Activated naive CD4-positive, alpha-beta T cell treated with anti-CD3 and anti-CD28 coated beads for 36 hours (primary cell): ENCODE measurements at regions not wholly inside any gene's neighbourhood (a gene's known extent, or its start where the extent isn't known, plus 50 kb on each side); places are given as distances from the start of the nearest gene placed in this dataset.

Experiments
- CTCF ChIA-PET: fragments of 350-600 bp; sonication (Branson Sonifier 250); formaldehyde crosslinking; loops from one replicate; lab custom pipeline; 2021; ENCODE audit warnings: antibody characterized with exemption; lab: Charles Lee
- DNase-seq: peaks from one replicate; pipeline ENCODE4 v3.0.0-alpha.2; 2020
- H3K27ac Mint-ChIP-seq: one replicate; pipeline ENCODE4 v1.8.0; 2021; ENCODE audit warnings: mild to moderate bottlenecking, mixed read lengths
- H3K27me3 Mint-ChIP-seq: one replicate; pipeline ENCODE4 v1.8.0; 2021; ENCODE audit warnings: low read depth, mixed read lengths
- H3K36me3 Mint-ChIP-seq: one replicate; pipeline ENCODE4 v1.8.0; 2021; ENCODE audit warnings: low read depth, mixed read lengths
- H3K4me1 Mint-ChIP-seq: one replicate; pipeline ENCODE4 v1.8.0; 2021; ENCODE audit warnings: low read depth, mixed read lengths
- H3K4me3 Mint-ChIP-seq: one replicate; pipeline ENCODE4 v1.8.0; 2021; ENCODE audit warnings: mild to moderate bottlenecking, moderate library complexity, mixed read lengths
- H3K9me3 Mint-ChIP-seq: one replicate; pipeline ENCODE4 v1.8.0; 2021; ENCODE audit warnings: mixed read lengths
- intact Hi-C: fragments of 100-400 bp; cut with micrococcal nuclease; formaldehyde crosslinking; loops from one replicate; pipeline ENCODE4 v1.15.1; 2023

DNA sequence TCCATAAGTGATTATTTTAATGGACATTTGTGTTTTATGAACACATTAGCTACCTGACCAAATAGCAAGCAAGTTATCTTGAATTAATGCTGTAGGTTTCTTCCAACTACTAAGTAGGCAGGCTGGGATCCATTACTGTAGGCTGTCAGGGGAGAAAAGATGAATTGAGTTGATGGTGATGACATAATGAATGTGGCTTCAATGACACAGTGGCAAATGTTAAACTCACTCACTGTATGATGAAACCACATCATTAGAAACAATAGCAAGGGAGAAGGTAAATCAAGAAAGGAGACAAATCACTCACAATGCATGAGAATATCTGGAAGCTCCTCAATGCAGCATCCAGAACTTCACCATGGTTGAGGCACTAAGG lies 529.7 kb upstream of the CITED2 start:
- intact Hi-C loops, result no loop called here
- Mint-ChIP-seq H3K27me3 (peaks cover 2% of the 10 kb centered on the region), H3K9me3 (no peaks in the 10 kb centered on the region), H3K4me3 (no peak overlapping the region), H3K27ac (no peak overlapping the region), H3K36me3 (no peaks in the 10 kb centered on the region), H3K4me1 (no peaks in the 10 kb centered on the region)
- DNase-seq, result no peak
- CTCF ChIA-PET, result no interaction called here

DNA sequence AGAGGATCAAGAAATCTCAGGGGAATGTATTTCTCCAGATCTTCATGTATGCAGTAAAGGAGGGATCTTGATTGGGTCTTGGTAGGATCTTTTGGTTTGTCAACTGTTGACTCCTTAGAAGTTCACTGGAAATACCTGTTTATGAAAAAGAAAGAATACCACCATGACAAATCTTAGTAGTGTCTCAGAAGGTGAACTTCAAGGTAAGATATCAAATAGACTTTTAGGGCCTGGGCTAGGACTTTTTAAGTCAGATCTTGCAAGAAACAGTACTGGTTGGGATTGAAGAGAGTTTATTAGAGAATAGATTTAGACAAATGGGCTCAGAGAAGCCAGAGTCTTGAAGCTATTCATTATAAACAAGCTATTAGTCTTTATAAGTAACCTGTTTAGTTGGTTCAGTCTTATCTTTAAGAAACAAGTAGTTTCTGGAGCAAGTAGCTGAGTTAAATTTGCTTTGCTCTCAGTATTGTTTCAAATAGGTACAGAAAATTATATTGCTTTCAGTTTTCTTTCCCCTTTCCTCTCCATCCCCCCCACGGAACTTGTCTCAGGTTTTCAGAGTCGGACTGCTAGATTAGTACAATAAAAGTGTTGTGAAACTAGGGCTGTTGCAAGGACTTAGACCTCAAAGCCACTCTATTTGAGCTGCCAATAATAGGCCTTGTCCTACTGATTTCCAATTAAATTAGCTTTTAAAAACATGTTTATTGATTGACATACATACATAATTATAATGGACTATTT lies 529.1 kb upstream of the CITED2 start:
- Mint-ChIP-seq H3K27ac (no peak overlapping the region), H3K27me3 (peaks cover 2% of the 10 kb centered on the region), H3K4me1 (no peaks in the 10 kb centered on the region), H3K4me3 (no peak overlapping the region), H3K9me3 (no peaks in the 10 kb centered on the region), H3K36me3 (no peaks in the 10 kb centered on the region)
- intact Hi-C loops, result no loop called here
- CTCF ChIA-PET, result no interaction called here
- DNase-seq, result no peak

DNA sequence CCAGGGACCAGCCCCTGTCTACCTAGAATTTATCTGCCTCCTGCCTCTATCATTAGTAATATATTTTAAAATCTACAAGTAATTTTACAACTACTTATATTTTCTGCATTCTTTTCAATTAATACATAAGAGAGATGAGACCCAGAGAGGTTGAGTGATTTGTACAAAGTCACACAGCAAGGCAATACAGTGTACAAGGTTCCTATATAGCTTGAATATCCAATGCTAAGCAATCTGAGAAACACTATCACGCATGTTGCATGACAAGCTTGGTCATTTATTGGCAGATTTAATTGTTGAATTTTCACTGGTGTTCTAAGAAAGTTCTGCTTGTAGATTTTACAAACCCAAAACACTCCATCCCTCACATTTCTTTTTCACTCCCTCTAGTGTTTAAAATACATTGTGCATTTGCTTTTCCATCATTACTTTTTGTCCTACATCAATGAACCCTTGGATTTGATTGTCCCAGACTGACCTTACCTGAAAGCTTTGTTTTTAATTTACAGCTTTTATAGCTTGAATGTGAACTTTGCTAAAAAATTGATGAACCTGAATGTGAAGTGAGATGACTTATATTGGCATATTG lies 520.9 kb upstream of the CITED2 start:
- Mint-ChIP-seq H3K36me3 (no peaks in the 10 kb centered on the region), H3K27me3 (no peaks in the 10 kb centered on the region), H3K9me3 (no peaks in the 10 kb centered on the region), H3K4me3 (no peak overlapping the region), H3K4me1 (no peaks in the 10 kb centered on the region), H3K27ac (no peak overlapping the region)
- no peak for DNase-seq
- intact Hi-C loops, result no loop called here
- CTCF ChIA-PET, result no interaction called here

- CTCF ChIA-PET, result no interaction called here
These were observed 519.8 kb upstream of the CITED2 start for GRCh38 chr6:139894271-139894670.

DNA sequence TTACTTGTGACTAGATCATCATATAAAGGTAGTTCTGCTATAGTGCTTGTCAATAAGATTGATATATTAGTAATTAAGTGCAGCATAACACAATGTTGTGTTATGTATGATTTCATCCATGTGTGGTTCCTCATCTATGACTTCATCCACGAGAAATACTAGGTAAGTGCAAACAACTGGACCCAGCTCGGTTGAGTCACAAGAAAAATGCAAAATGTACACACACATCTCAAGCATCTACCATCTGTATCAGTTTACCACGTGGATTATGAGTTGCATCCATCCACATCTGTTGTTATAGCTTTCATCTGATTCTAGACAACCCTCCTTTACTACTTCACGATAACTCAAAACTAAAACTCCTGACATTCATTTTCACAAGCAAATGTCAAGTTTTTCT lies 517.0 kb upstream of the CITED2 start:
- H3K9me3 Mint-ChIP-seq, result no peaks in the 10 kb centered on the region
- intact Hi-C loops, result no loop called here
- H3K27me3 Mint-ChIP-seq, result peaks cover 4% of the 10 kb centered on the region
- no peak overlapping the region for H3K4me3 Mint-ChIP-seq
- no peak for DNase-seq
- no peak overlapping the region for H3K27ac Mint-ChIP-seq
- H3K36me3 Mint-ChIP-seq, result no peaks in the 10 kb centered on the region
- no peaks in the 10 kb centered on the region for H3K4me1 Mint-ChIP-seq
- CTCF ChIA-PET, result no interaction called here

More at GRCh38 chr6:139894271-139894670, 519.8 kb upstream of the CITED2 start:
- DNase-seq, result no peak
- Mint-ChIP-seq H3K36me3 (no peaks in the 10 kb centered on the region), H3K27ac (no peak overlapping the region), H3K4me3 (no peak overlapping the region), H3K4me1 (no peaks in the 10 kb centered on the region), H3K27me3 (peaks cover 2% of the 10 kb centered on the region), H3K9me3 (no peaks in the 10 kb centered on the region)
- intact Hi-C loops, result no loop called here

- H3K4me1 Mint-ChIP-seq, result no peaks in the 10 kb centered on the region
- no peak overlapping the region for H3K4me3 Mint-ChIP-seq
- peaks cover 4% of the 10 kb centered on the region for H3K27me3 Mint-ChIP-seq
- intact Hi-C loops, result no loop called here
- H3K9me3 Mint-ChIP-seq, result no peaks in the 10 kb centered on the region
- DNase-seq, result no peak
- H3K27ac Mint-ChIP-seq, result no peak overlapping the region
- CTCF ChIA-PET, result no interaction called here
- H3K36me3 Mint-ChIP-seq, result no peaks in the 10 kb centered on the region
These were observed 514.3 kb upstream of the CITED2 start for GRCh38 chr6:139888681-139889122.

DNA sequence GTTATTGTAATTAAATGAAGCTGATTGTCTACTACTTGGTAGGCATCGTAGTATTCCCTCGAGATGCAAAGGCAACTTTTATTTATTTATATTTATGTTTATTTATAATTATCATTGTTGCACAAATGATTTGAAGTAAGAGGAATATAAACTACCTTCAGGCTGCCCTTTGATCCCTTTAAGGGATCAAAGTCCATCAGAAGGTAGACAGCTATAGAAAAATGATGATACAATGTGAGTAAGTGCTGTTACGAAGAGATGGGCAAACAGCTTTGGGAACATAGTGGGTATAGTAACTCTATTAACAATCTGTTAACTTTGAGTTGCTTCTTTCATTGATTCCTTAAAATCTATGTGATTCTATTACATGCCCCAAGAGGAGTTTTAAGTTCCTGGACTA lies 512.8 kb upstream of the CITED2 start:
- Mint-ChIP-seq H3K4me1 (peaks cover 2% of the 10 kb centered on the region), H3K36me3 (no peaks in the 10 kb centered on the region), H3K4me3 (no peak overlapping the region), H3K9me3 (no peaks in the 10 kb centered on the region), H3K27ac (no peak overlapping the region), H3K27me3 (peaks cover 4% of the 10 kb centered on the region)
- no peak for DNase-seq
- intact Hi-C loops, result no loop called here
- CTCF ChIA-PET, result interaction anchor here (0.7 kb wide), 1 partner anchor 202 kb away, joined by 5 read pairs; no protein-coding TSS in a partner anchor

DNA sequence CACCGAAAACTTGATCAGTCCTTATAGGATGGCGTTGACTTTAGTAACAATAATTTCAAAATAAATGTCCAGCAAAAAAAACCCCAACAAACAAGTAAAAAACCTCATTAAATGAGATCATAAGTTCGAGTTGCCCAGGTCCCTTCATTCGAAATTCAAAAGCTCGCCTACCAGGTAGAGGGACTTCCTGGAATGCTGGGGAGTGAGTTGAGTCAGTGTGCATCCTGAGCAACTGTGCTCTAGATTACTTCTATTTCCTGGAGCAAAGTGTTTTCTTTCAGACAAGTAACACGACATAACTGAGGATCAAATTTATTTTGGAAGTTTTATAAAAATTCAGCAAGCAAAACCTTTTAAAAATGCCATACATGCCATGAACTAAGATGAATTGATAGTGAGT lies 511.9 kb upstream of the CITED2 start:
- H3K36me3 Mint-ChIP-seq, result no peaks in the 10 kb centered on the region
- intact Hi-C loops, result no loop called here
- peaks cover 4% of the 10 kb centered on the region for H3K27me3 Mint-ChIP-seq
- H3K4me3 Mint-ChIP-seq, result no peak overlapping the region
- H3K27ac Mint-ChIP-seq, result no peak overlapping the region
- peaks cover 4% of the 10 kb centered on the region for H3K4me1 Mint-ChIP-seq
- CTCF ChIA-PET, result no interaction called here
- no peak for DNase-seq
- no peaks in the 10 kb centered on the region for H3K9me3 Mint-ChIP-seq

DNA sequence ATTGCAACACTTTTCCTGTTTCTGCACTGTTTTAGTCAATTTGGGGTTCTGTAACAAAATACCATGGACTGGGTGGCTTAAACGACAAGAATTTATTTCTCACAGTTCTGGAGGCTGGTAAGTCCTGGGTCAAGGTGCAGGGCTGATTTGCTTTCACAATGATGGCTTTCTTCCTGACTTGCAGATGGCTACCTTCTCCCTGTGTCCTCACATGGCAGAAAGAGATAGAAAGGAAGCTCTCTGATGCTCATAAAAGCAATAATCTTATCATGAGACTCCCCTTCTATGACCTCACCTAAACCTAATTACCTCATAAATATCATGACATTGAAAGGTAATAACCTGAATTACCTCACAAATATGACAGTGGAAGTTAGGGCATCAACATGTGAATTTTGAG lies 511.5 kb upstream of the CITED2 start:
- no peak overlapping the region for H3K4me3 Mint-ChIP-seq
- intact Hi-C loops, result no loop called here
- H3K4me1 Mint-ChIP-seq, result peaks cover 4% of the 10 kb centered on the region
- H3K27ac Mint-ChIP-seq, result no peak overlapping the region
- DNase-seq, result no peak
- no peaks in the 10 kb centered on the region for H3K36me3 Mint-ChIP-seq
- no peaks in the 10 kb centered on the region for H3K9me3 Mint-ChIP-seq
- H3K27me3 Mint-ChIP-seq, result peaks cover 4% of the 10 kb centered on the region
- CTCF ChIA-PET, result no interaction called here

GRCh38 chr6:139883776-139884175 lies 509.3 kb upstream of the CITED2 start:
- CTCF ChIA-PET, result no interaction called here
- H3K27me3 Mint-ChIP-seq, result peaks cover 2% of the 10 kb centered on the region
- intact Hi-C loops, result loop anchor here (5.0 kb wide), 2 partner anchors 511 to 559 kb away; partner anchors contain the start of gene CITED2
- no peaks in the 10 kb centered on the region for H3K36me3 Mint-ChIP-seq
- no peak for DNase-seq
- H3K27ac Mint-ChIP-seq, result no peak overlapping the region
- peaks cover 4% of the 10 kb centered on the region for H3K4me1 Mint-ChIP-seq
- no peak overlapping the region for H3K4me3 Mint-ChIP-seq
- no peaks in the 10 kb centered on the region for H3K9me3 Mint-ChIP-seq

DNA sequence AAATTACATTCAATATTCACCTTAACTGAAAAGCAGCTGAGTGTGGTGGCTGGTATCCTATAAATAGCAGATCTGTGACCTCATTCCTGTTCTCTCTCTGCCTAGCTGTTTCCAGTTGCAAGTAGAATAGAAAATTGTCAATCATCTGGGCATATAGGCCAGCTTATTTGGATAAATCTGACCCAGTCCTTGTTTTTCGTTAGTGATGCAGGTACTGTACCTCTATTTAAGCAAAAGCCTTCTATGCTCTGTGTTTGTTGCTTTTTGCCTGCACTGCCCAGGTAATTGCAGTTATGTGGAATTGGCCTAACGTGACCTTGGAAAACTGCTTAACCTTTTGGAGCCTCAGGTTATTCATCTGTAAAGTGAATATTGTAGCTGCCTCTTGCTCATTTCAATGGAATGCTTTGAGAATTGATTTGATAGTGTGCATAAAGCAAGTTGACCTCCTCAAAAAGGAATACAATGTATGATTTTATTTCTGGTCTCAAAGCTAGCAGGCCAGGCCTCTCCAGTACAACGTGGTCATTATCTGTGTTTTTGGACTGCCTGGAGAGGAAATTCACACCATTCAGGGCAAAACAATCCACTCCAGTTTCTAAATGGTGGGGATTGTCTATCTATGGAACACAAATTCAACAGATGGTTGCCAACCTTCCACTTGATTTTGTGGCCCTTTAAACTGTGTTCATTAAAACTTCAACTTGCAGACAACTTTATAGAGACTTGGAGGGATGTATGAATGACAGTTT lies 508.7 kb upstream of the CITED2 start:
- no peaks in the 10 kb centered on the region for H3K36me3 Mint-ChIP-seq
- H3K4me3 Mint-ChIP-seq, result no peak overlapping the region
- intact Hi-C loops, result loop anchor here (5.0 kb wide), 2 partner anchors 511 to 559 kb away; partner anchors contain the start of gene CITED2
- CTCF ChIA-PET, result interaction anchor here (1.6 kb wide), 1 partner anchor 28 kb away, joined by 3 read pairs; no protein-coding TSS in a partner anchor
- no peaks in the 10 kb centered on the region for H3K9me3 Mint-ChIP-seq
- no peak for DNase-seq
- peaks cover 4% of the 10 kb centered on the region for H3K4me1 Mint-ChIP-seq
- peaks cover 2% of the 10 kb centered on the region for H3K27me3 Mint-ChIP-seq
- no peak overlapping the region for H3K27ac Mint-ChIP-seq

DNA sequence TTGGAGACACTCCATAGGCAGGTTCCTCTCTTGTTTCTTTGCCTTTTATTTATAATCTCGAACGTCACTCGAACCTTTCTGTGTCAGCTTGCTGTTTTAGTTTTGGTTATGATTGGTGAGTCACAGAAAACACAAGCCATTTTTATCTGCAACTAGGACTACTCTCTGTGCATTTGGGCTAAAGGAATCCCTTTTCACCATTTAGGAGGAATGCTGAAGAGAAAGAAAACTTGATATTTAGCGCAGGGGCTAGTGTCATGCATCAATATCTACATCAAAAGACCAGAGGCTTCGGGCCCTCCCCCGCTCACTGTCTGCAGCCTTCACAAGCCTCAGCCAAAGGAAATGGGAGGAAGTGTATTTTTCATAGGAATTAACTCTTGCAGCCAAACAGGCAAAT lies 507.8 kb upstream of the CITED2 start:
- Mint-ChIP-seq H3K27ac (no peak overlapping the region), H3K4me1 (peaks cover 4% of the 10 kb centered on the region), H3K4me3 (no peak overlapping the region), H3K27me3 (no peaks in the 10 kb centered on the region), H3K9me3 (no peaks in the 10 kb centered on the region), H3K36me3 (no peaks in the 10 kb centered on the region)
- DNase-seq, result no peak
- CTCF ChIA-PET, result interaction anchor here (1.1 to 1.6 kb wide), 2 partner anchors 23 to 27 kb away, joined by 3 to 4 read pairs; no protein-coding TSS in a partner anchor
- intact Hi-C loops, result loop anchor here (5.0 kb wide), 2 partner anchors 510 to 560 kb away; partner anchors contain the start of gene CITED2
